SW480 (cell line): ENCODE measurements at regions not wholly inside any gene's neighbourhood (a gene's known extent, or its start where the extent isn't known, plus 50 kb on each side); places are given as distances from the start of the nearest gene placed in this dataset.
"Not testable (repeated sequence)": the region's sequence is repeated elsewhere in the genome, so short reads cannot be mapped to it uniquely, and the experiment has no call there.

Experiments used
- DNase-seq: peaks from one replicate; pipeline ENCODE4 v3.0.0-alpha.2; 2016; ENCODE audit warnings: low spot score

GRCh38 chr10:45564303-45564959 is 108.1 kb downstream of the ZFAND4 start:
- DNase-seq = no peak

- DNase-seq = no peak
Measured at GRCh38 chr10:45561952-45562351, 110.6 kb downstream of the ZFAND4 start.

- no peak for DNase-seq
Measured at GRCh38 chr10:45560262-45560661, 112.3 kb downstream of the ZFAND4 start.

GRCh38 chr10:45558425-45558824 is 114.1 kb downstream of the ZFAND4 start:
- DNase-seq = no peak

- no peak for DNase-seq
Measured at GRCh38 chr10:45557275-45557905, 115.2 kb downstream of the ZFAND4 start.

GRCh38 chr10:45555795-45556194 is 116.8 kb downstream of the ZFAND4 start:
- DNase-seq = no peak

- not testable (repeated sequence) for DNase-seq
Measured at GRCh38 chr10:45555332-45555731, 117.2 kb downstream of the ZFAND4 start.

GRCh38 chr10:45553613-45554012 is 119.0 kb downstream of the ZFAND4 start:
- DNase-seq = no peak

GRCh38 chr10:45553155-45553554 is 119.4 kb downstream of the ZFAND4 start:
- DNase-seq = no peak

GRCh38 chr10:45552476-45552875 is 120.1 kb downstream of the ZFAND4 start:
- DNase-seq = no peak

GRCh38 chr10:45550903-45551786 is 121.4 kb downstream of the ZFAND4 start:
- no peak for DNase-seq

GRCh38 chr10:45548068-45548467 is 124.5 kb downstream of the ZFAND4 start:
- no peak for DNase-seq

- DNase-seq = no peak
Measured at GRCh38 chr10:45547207-45547606, 125.4 kb downstream of the ZFAND4 start.

- no peak for DNase-seq
Measured at GRCh38 chr10:45545150-45545549, 127.4 kb downstream of the ZFAND4 start.

GRCh38 chr10:45544191-45544590 is 128.4 kb downstream of the ZFAND4 start:
- no peak for DNase-seq

- DNase-seq = not testable (repeated sequence)
Measured at GRCh38 chr10:45541032-45541431, 131.5 kb downstream of the ZFAND4 start.

GRCh38 chr10:45540589-45540988 is 132.0 kb downstream of the ZFAND4 start:
- DNase-seq = not testable (repeated sequence)

GRCh38 chr10:45539569-45539968 is 133.0 kb downstream of the ZFAND4 start:
- DNase-seq = not testable (repeated sequence)

GRCh38 chr10:45534572-45534971 is 138.0 kb downstream of the ZFAND4 start:
- DNase-seq = no peak

GRCh38 chr10:45532480-45532879 is 140.1 kb downstream of the ZFAND4 start:
- no peak for DNase-seq

- DNase-seq = no peak
Measured at GRCh38 chr10:45526309-45526905, 146.2 kb downstream of the ZFAND4 start.

- no peak for DNase-seq
Measured at GRCh38 chr10:45520476-45520875, 146.5 kb downstream of the ALOX5 start.
